ENCODE measurements at regions not wholly inside any gene's neighbourhood (a gene's known extent, or its start where the extent isn't known, plus 50 kb on each side); places are given as distances from the start of the nearest gene placed in this dataset.

DNA sequence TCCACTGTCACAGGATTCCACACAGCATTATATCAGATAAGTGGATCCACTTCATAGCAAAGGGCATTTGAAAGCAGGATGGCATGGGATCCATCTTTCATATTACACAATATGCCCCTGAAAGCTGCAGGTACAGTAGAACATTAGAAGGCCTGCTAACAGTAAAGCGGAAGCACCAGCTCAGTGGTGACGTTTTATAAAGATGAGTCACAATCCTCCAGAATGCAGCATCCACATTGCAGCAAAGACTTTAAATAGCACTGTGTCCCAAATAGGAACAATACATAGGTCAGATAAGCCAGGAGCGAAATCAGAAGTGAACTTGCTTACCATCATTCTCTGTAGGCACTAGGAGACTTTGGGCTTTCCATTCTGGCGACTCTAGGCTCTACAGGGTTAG lies 609.5 kb upstream of the FAT1 start:
- no peak overlapping the region for H3K27ac ChIP-seq (ENCODE audit: low read depth, low read length)
- H3K4me3 ChIP-seq (ENCODE audit: insufficient read depth, low read length, poor library complexity, severe bottlenecking) = no peak overlapping the region
- no peaks in the 10 kb centered on the region for H3K9me3 ChIP-seq (ENCODE audit: insufficient read depth, low read length)
- H3K36me3 ChIP-seq (ENCODE audit: low read length) = no peaks in the 10 kb centered on the region
- no peaks in the 10 kb centered on the region for H3K79me2 ChIP-seq (ENCODE audit: insufficient read depth, low read length)
- H3F3A ChIP-seq (ENCODE audit: insufficient read depth) = no peaks in the 10 kb centered on the region
- H3K9me2 ChIP-seq (replicated peaks; ENCODE audit: insufficient read depth, low read length) = no peaks in the 10 kb centered on the region
- H3K9ac ChIP-seq (ENCODE audit: low read length) = no peak overlapping the region
- H3K27me3 ChIP-seq (ENCODE audit: low read length) = no peaks in the 10 kb centered on the region
- no peak for TF ChIP-seq EZH2phosphoT487 (conservative IDR thresholded peaks at IDR 0.05; ENCODE audit: low read length)
- TF ChIP-seq, protein P1, sequence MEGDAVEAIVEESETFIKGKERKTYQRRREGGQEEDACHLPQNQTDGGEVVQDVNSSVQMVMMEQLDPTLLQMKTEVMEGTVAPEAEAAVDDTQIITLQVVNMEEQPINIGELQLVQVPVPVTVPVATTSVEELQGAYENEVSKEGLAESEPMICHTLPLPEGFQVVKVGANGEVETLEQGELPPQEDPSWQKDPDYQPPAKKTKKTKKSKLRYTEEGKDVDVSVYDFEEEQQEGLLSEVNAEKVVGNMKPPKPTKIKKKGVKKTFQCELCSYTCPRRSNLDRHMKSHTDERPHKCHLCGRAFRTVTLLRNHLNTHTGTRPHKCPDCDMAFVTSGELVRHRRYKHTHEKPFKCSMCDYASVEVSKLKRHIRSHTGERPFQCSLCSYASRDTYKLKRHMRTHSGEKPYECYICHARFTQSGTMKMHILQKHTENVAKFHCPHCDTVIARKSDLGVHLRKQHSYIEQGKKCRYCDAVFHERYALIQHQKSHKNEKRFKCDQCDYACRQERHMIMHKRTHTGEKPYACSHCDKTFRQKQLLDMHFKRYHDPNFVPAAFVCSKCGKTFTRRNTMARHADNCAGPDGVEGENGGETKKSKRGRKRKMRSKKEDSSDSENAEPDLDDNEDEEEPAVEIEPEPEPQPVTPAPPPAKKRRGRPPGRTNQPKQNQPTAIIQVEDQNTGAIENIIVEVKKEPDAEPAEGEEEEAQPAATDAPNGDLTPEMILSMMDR (IDR thresholded peaks at IDR 0.05; ENCODE audit: insufficient read depth, low read length, poor library complexity, severe bottlenecking) = no peak
- H3K4me2 ChIP-seq (ENCODE audit: low read depth, low read length, poor library complexity, severe bottlenecking) = no peak overlapping the region
- H4K20me1 ChIP-seq (ENCODE audit: low read depth, low read length) = no peaks in the 10 kb centered on the region
- H2AFZ ChIP-seq (ENCODE audit: low read depth, low read length, severe bottlenecking) = no peak overlapping the region

DNA sequence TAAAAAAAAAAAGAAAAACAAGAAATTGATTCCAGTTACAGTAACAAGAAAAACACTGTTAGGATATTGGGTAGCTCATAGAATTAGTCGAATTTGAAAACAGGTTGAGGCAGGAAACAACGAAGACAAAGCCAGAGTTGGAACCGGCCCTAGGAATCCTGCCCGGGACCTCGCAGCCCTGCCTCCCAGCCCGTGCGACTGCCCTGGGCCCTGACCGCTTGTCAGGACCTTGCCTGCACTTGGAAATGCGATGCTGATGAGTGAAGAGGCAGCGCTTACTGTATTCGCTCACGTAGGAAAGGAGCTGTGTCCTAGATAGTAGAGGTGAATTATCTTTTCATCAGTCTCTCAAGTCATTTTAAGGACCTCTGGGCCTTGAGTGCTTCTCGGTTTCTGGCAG lies 611.7 kb upstream of the FAT1 start:
- Histone ChIP-seq H3K79me2 (ENCODE audit: insufficient read depth, low read length) (no peaks in the 10 kb centered on the region), H3K9ac (ENCODE audit: low read length) (no peak overlapping the region)
- no peak for TF ChIP-seq EZH2phosphoT487 (conservative IDR thresholded peaks at IDR 0.05; ENCODE audit: low read length)
- TF ChIP-seq, protein P1 (IDR thresholded peaks at IDR 0.05; ENCODE audit: insufficient read depth, low read length, poor library complexity, severe bottlenecking) = no peak

DNA sequence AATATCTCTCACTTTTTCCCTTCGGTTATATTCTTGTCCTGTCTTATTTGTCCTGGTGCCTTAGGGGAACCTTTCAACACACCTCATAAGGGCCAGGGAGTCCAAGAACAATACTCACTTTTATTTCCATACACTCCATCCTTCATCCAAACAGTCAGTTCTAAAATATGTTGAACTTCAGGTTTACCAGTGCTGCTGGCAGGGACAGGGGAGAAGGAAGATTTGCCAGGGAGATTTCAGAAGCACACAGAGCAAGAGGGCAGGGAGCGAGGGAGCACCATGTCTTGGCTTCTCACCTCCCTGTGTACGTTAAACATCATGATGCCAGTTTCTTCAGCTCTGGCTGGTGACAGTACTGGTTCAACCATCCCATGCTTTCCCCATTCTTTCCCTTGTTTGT lies 631.1 kb upstream of the FAT1 start:
- H2AFZ ChIP-seq (ENCODE audit: low read depth, low read length, severe bottlenecking) = no peak overlapping the region
- H3K9ac ChIP-seq (ENCODE audit: low read length) = no peak overlapping the region
- no peak overlapping the region for H3K27ac ChIP-seq (ENCODE audit: low read depth, low read length)
- TF ChIP-seq, protein P1 (IDR thresholded peaks at IDR 0.05; ENCODE audit: insufficient read depth, low read length, poor library complexity, severe bottlenecking) = no peak
- TF ChIP-seq EZH2phosphoT487 (conservative IDR thresholded peaks at IDR 0.05; ENCODE audit: low read length) = no peak
- H3K4me2 ChIP-seq (ENCODE audit: low read depth, low read length, poor library complexity, severe bottlenecking) = no peak overlapping the region
- no peaks in the 10 kb centered on the region for H3K27me3 ChIP-seq (ENCODE audit: low read length)
- H3K79me2 ChIP-seq (ENCODE audit: insufficient read depth, low read length) = no peaks in the 10 kb centered on the region
- H3K36me3 ChIP-seq (ENCODE audit: low read length) = no peaks in the 10 kb centered on the region
- H4K20me1 ChIP-seq (ENCODE audit: low read depth, low read length) = no peaks in the 10 kb centered on the region
- no peaks in the 10 kb centered on the region for H3K9me3 ChIP-seq (ENCODE audit: insufficient read depth, low read length)
- H3F3A ChIP-seq (ENCODE audit: insufficient read depth) = no peaks in the 10 kb centered on the region
- H3K9me2 ChIP-seq (replicated peaks; ENCODE audit: insufficient read depth, low read length) = no peaks in the 10 kb centered on the region
- H3K4me3 ChIP-seq (ENCODE audit: insufficient read depth, low read length, poor library complexity, severe bottlenecking) = no peak overlapping the region

More for the DNA sequence above, 611.7 kb upstream of the FAT1 start:
- Histone ChIP-seq H3K4me2 (ENCODE audit: low read depth, low read length, poor library complexity, severe bottlenecking) (no peak overlapping the region), H3K4me3 (ENCODE audit: insufficient read depth, low read length, poor library complexity, severe bottlenecking) (no peak overlapping the region), H3K36me3 (ENCODE audit: low read length) (no peaks in the 10 kb centered on the region), H4K20me1 (ENCODE audit: low read depth, low read length) (no peaks in the 10 kb centered on the region), H3K27me3 (ENCODE audit: low read length) (no peaks in the 10 kb centered on the region), H3K27ac (ENCODE audit: low read depth, low read length) (no peak overlapping the region), H2AFZ (ENCODE audit: low read depth, low read length, severe bottlenecking) (no peak overlapping the region), H3K9me2 (replicated peaks; ENCODE audit: insufficient read depth, low read length) (no peaks in the 10 kb centered on the region), H3K9me3 (ENCODE audit: insufficient read depth, low read length) (no peaks in the 10 kb centered on the region), H3F3A (ENCODE audit: insufficient read depth) (no peaks in the 10 kb centered on the region)

All from SU-DHL-6 (cell line).